Fibroblast of lung (primary cell): ENCODE measurements at regions not wholly inside any gene's neighbourhood (a gene's known extent, or its start where the extent isn't known, plus 50 kb on each side); places are given as distances from the start of the nearest gene placed in this dataset.
A peak's percentile ranks its signal among the peaks of the same experiment; 100 is the strongest.

Experiments
- DNase-seq, 2 donors: peaks; one replicate each; pipeline versions ENCODE4 v3.0.0 to v3.0.0-alpha.2; 2010; ENCODE audit warnings: low read depth in 2 of 2
- H2AFZ ChIP-seq: 2 replicates; pipeline ENCODE4 v1.5.1; 2012; ENCODE audit warnings: low read length, control low read depth, inconsistent platforms
- H3K27ac ChIP-seq: 2 replicates; pipeline ENCODE4 v1.5.1; 2011; ENCODE audit warnings: low read length, control low read depth; ENCODE audit not compliant: insufficient read depth
- H3K27me3 ChIP-seq: 2 replicates; pipeline ENCODE4 v1.5.1; 2011; ENCODE audit warnings: mild to moderate bottlenecking, low read length; ENCODE audit not compliant: control insufficient read depth, insufficient read depth
- H3K36me3 ChIP-seq: 2 replicates; pipeline ENCODE4 v1.5.1; 2011; ENCODE audit warnings: low read length; ENCODE audit not compliant: control insufficient read depth, insufficient read depth
- H3K4me1 ChIP-seq: 2 replicates; pipeline ENCODE4 v1.5.1; 2011; ENCODE audit warnings: low read length; ENCODE audit not compliant: control insufficient read depth, insufficient read depth; ENCODE audit errors: extremely low read depth
- H3K4me2 ChIP-seq: 2 replicates; pipeline ENCODE4 v1.5.1; 2011; ENCODE audit warnings: low read length, control low read depth; ENCODE audit not compliant: insufficient read depth; ENCODE audit errors: extremely low read depth
- H3K4me3 ChIP-seq, 4 experiments: fragments of 200-600 bp in 1 of 4; sonication (generic) in 1 of 4; replicated peaks in 1 of 4; 2 replicates each; pipeline ENCODE4 v1.5.1; 2011 to 2016; ENCODE audit warnings: low read length in 4 of 4, low read depth in 3 of 4, mild to moderate bottlenecking in 3 of 4, control low read depth in 2 of 4, inconsistent platforms in 1 of 4, mixed read lengths in 1 of 4; ENCODE audit not compliant: insufficient read depth in 1 of 4; ENCODE audit errors: control extremely low read depth in 1 of 4
- H3K79me2 ChIP-seq: 2 replicates; pipeline ENCODE4 v1.5.1; 2012; ENCODE audit warnings: mild to moderate bottlenecking, low read length, inconsistent platforms; ENCODE audit not compliant: control insufficient read depth, insufficient read depth
- H3K9ac ChIP-seq: 2 replicates; pipeline ENCODE4 v1.5.1; 2011; ENCODE audit warnings: mild to moderate bottlenecking, low read length, control low read depth; ENCODE audit not compliant: insufficient read depth
- H3K9me3 ChIP-seq: 2 replicates; pipeline ENCODE4 v1.5.1; 2012; ENCODE audit warnings: low read depth, low read length; ENCODE audit not compliant: control insufficient read depth, insufficient read depth
- H4K20me1 ChIP-seq: 2 replicates; pipeline ENCODE4 v1.5.1; 2011; ENCODE audit warnings: low read length; ENCODE audit not compliant: control insufficient read depth, insufficient read depth; ENCODE audit errors: extremely low read depth
- CTCF ChIP-seq, 2 donors: IDR thresholded peaks in 1 of 2; conservative IDR thresholded peaks in 1 of 2; 1 replicate in 1 of 2; 2 replicates in 1 of 2; pipeline ENCODE4 v1.5.1; 2011 to 2012; ENCODE audit warnings: low read length in 2 of 2, control low read depth in 1 of 2, inconsistent platforms in 1 of 2, low read depth in 1 of 2, mild to moderate bottlenecking in 1 of 2
- EZH2 ChIP-seq: IDR thresholded peaks from 2 replicates; pipeline ENCODE4 v1.5.1; 2012; ENCODE audit warnings: low read length, control low read depth, mild to moderate bottlenecking; ENCODE audit errors: missing control alignments

DNA sequence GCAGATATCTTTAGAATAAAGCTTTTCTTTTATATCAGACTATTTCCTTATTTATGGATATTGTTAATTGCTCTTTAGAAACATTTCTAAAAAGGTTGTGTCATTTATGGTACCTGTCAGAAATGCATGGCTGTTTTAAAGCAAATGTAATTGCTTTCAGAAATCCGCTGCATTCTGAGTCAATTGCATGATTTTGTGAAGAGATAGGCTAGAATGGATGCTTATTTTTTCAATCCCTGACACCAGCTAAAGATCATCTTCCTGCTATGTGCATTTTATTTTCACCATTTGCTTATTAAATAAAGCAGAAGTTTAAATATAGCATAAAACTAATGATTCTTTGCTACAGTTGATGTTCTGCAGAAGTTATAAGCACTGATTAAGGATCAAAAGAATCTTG, 170.2 kb upstream of the C9orf72 start:
- Histone ChIP-seq H3K27ac (no peak overlapping the region), H3K4me2 (no peak overlapping the region), H4K20me1 (no peaks in the 10 kb centered on the region), H3K9me3 (no peaks in the 10 kb centered on the region), H3K4me1 (no peaks in the 10 kb centered on the region), H3K79me2 (no peaks in the 10 kb centered on the region), H3K9ac (no peak overlapping the region), H2AFZ (no peak overlapping the region), H3K4me3 (no peak overlapping the region), H3K27me3 (no peaks in the 10 kb centered on the region), H3K36me3 (no peaks in the 10 kb centered on the region)
- TF ChIP-seq CTCF (conservative IDR thresholded peaks at IDR 0.05 in 1 of 2, IDR thresholded peaks at IDR 0.05 in 1 of 2; ENCODE audit: low read depth in 1 of 2, low read length in 2 of 2) (no peak), EZH2 (no peak)
- DNase-seq: no peak

DNA sequence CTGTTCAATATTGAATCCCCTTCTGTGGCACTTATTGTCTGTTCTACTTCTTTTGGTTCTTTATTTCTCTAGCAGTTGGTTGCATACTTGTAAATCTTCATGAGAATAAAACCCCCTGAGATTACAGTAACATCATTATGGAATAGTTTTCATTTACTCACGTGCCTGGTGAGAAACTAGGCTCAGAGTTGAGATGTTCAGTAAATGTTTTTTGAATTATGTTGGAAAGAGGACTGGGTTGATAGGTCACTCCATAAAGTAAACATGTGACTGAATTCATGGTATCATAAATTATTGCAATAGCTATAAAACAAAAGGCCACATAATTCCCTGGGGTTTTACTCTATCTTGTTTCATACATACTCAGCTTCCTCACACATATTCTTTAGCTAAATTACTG, 174.2 kb upstream of the C9orf72 start:
- no peak overlapping the region for H3K4me2 ChIP-seq
- H3K36me3 ChIP-seq: no peaks in the 10 kb centered on the region
- H4K20me1 ChIP-seq: no peaks in the 10 kb centered on the region
- H3K4me3 ChIP-seq: no peak overlapping the region
- H3K27ac ChIP-seq: no peak overlapping the region
- H3K4me1 ChIP-seq: no peaks in the 10 kb centered on the region
- H3K9me3 ChIP-seq: no peaks in the 10 kb centered on the region
- H3K27me3 ChIP-seq: no peaks in the 10 kb centered on the region
- H3K9ac ChIP-seq: no peak overlapping the region
- H2AFZ ChIP-seq: no peak overlapping the region
- no peaks in the 10 kb centered on the region for H3K79me2 ChIP-seq
- TF ChIP-seq CTCF (conservative IDR thresholded peaks at IDR 0.05 in 1 of 2, IDR thresholded peaks at IDR 0.05 in 1 of 2; ENCODE audit: low read depth in 1 of 2, low read length in 2 of 2): no peak
- TF ChIP-seq EZH2: no peak
- DNase-seq: no peak

DNA sequence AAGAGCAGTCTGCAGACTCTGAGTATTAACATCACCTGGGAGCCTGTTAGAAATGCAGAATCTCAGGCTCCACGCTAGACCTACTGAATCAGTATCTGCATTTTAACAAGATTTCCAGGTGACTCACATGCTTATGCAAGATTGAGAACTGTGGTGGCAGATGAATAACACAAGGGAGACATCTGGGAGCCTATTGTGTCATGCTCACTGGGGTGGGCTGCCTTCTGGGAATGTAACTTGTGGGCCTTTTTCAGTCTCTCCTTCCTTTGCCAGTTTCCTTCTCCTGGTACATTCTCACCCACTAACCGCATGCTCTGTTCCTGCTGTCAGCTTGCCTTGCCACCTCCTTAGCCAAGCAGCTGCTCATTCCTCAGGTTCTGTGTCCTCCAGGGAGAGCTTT, 176.6 kb upstream of the C9orf72 start:
- DNase-seq: peak in 1 of 2 donors; percentile 6
- TF ChIP-seq CTCF (conservative IDR thresholded peaks at IDR 0.05 in 1 of 2, IDR thresholded peaks at IDR 0.05 in 1 of 2; ENCODE audit: low read depth in 1 of 2, low read length in 2 of 2): no peak
- TF ChIP-seq EZH2: no peak
- H3K9me3 ChIP-seq: no peaks in the 10 kb centered on the region
- H3K27ac ChIP-seq: no peak overlapping the region
- H3K36me3 ChIP-seq: no peaks in the 10 kb centered on the region
- H3K4me2 ChIP-seq: no peak overlapping the region
- H4K20me1 ChIP-seq: no peaks in the 10 kb centered on the region
- H3K4me3 ChIP-seq: no peak overlapping the region
- H3K4me1 ChIP-seq: no peaks in the 10 kb centered on the region
- no peak overlapping the region for H3K9ac ChIP-seq
- H2AFZ ChIP-seq: no peak overlapping the region
- H3K27me3 ChIP-seq: no peaks in the 10 kb centered on the region
- H3K79me2 ChIP-seq: no peaks in the 10 kb centered on the region
